Right lobe of liver (tissue), 4 donors: ENCODE measurements at regions not wholly inside any gene's neighbourhood (a gene's known extent, or its start where the extent isn't known, plus 50 kb on each side); places are given as distances from the start of the nearest gene placed in this dataset.

Experiments used
- CTCF ChIP-seq, 4 donors: fragments of 200-600 bp in 3 of 4; fragments of 450-650 bp in 1 of 4; IDR thresholded peaks; one replicate each; pipeline versions ENCODE4 v1.5.1 to v1.8.0; 2016 to 2022; ENCODE audit warnings: antibody characterized with exemption in 4 of 4, mild to moderate bottlenecking in 2 of 4
- POLR2A ChIP-seq: fragments of 450-650 bp; IDR thresholded peaks from one replicate; pipeline ENCODE4 v1.6.1; 2017; ENCODE audit warnings: antibody characterized with exemption, mild to moderate bottlenecking
- donor health status: DM: no; HTN: no; CAD: no.
- donor health status: DM: no; HTN: no; CAD: no.
- donor health status: DM: no; HTN: yes; CAD: no.

GRCh38 chr11:113567867-113568544 lies 92.8 kb upstream of the DRD2 start:
- TF ChIP-seq POLR2A, result no peak
- TF ChIP-seq CTCF (IDR thresholded peaks at IDR 0.05), result no peak
